Psoas muscle (tissue), 7 donors: ENCODE measurements at regions not wholly inside any gene's neighbourhood (a gene's known extent, or its start where the extent isn't known, plus 50 kb on each side); places are given as distances from the start of the nearest gene placed in this dataset.

ENCODE experiments used
- ATAC-seq, 4 donors: fragments of 200-7000 bp; cut with Tn5 transposase; one replicate each; pipeline ENCODE4 v1.9.1; 2020; ENCODE audit warnings: moderate library complexity in 3 of 4, mild to moderate bottlenecking in 2 of 4
- DNase-seq, 2 donors: peaks; one replicate each; pipeline ENCODE4 v3.0.0-alpha.2; 2020
- H3K27ac ChIP-seq: fragments of 200-600 bp; one replicate; pipeline ENCODE4 v1.8.0; 2022
- H3K27me3 ChIP-seq, 3 donors: fragments of 200-600 bp in 1 of 3; one replicate each; pipeline versions ENCODE4 v1.6.1 to v1.8.0; 2013 to 2022; ENCODE audit warnings: low read length in 2 of 3, mild to moderate bottlenecking in 2 of 3, moderate library complexity in 1 of 3; ENCODE audit not compliant: insufficient read depth in 3 of 3
- H3K36me3 ChIP-seq, 2 donors: fragments of 200-600 bp in 1 of 2; one replicate each; pipeline versions ENCODE4 v1.6.1 to v1.8.0; 2013 to 2022; ENCODE audit warnings: low read depth in 1 of 2, mild to moderate bottlenecking in 1 of 2, moderate library complexity in 1 of 2; ENCODE audit not compliant: insufficient read depth in 1 of 2
- H3K4me1 ChIP-seq: fragments of 200-600 bp; one replicate; pipeline ENCODE4 v1.8.0; 2022
- H3K4me3 ChIP-seq: fragments of 200-600 bp; one replicate; pipeline ENCODE4 v1.8.0; 2022; ENCODE audit warnings: mild to moderate bottlenecking
- H3K9me3 ChIP-seq: fragments of 200-600 bp; one replicate; pipeline ENCODE4 v1.8.0; 2022
- WGBS, 3 donors: extraction: QIAGEN DNeasy Blood & Tissue Kit; methylation state at CpG; one replicate each; pipeline versions ENCODE4 v1.1.6 to v1.1.7; 2013; 5-methylcytosine and 5-hydroxymethylcytosine counted together
- intact Hi-C, 2 donors: fragments of 100-400 bp; cut with DNase I; formaldehyde crosslinking; loops; one replicate each; pipeline versions ENCODE4 v1.11.0 to v1.14.2; 2022
- TF ChIP-seq, protein P1 (sequence below): fragments of 200-600 bp; IDR thresholded peaks from one replicate; pipeline ENCODE4 v1.8.0; 2022; ENCODE audit warnings: antibody characterized with exemption
- donor health status: healthy with polysubstance abuse.
- donor health status: DM: no; HTN: no; CAD: no; lungs with moderate emphysema.
- donor health status: Bipolar disorder and iron deficiency.
- donor health status: healthy.
- donor health status: DM: yes; HTN: yes; CAD: no.
- donor health status: DM: no; HTN: no; CAD: no.
- donor health status: DM: yes; HTN: yes; CAD: no.

DNA sequence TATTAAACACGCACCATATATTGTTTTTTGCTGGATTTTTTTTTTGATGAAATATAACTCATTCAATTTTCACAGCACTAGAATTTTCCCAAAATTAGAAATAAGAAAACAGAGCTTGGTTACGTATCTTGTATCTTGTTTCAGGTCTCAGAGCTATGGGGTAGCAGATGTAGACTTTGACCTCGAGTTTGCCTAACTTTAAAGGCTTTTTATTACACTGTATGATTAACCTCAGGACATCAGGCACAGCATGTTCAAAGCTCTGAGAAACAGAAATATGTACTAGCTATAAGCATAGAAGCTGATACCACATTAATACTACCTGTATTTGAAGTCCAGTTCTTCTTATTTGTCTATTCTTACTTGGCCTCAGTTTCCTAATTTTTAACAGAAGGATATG is 171.9 kb upstream of the KITLG start:
- TF ChIP-seq, protein P1, sequence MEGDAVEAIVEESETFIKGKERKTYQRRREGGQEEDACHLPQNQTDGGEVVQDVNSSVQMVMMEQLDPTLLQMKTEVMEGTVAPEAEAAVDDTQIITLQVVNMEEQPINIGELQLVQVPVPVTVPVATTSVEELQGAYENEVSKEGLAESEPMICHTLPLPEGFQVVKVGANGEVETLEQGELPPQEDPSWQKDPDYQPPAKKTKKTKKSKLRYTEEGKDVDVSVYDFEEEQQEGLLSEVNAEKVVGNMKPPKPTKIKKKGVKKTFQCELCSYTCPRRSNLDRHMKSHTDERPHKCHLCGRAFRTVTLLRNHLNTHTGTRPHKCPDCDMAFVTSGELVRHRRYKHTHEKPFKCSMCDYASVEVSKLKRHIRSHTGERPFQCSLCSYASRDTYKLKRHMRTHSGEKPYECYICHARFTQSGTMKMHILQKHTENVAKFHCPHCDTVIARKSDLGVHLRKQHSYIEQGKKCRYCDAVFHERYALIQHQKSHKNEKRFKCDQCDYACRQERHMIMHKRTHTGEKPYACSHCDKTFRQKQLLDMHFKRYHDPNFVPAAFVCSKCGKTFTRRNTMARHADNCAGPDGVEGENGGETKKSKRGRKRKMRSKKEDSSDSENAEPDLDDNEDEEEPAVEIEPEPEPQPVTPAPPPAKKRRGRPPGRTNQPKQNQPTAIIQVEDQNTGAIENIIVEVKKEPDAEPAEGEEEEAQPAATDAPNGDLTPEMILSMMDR = no peak
- intact Hi-C loops = no loop called here

DNA sequence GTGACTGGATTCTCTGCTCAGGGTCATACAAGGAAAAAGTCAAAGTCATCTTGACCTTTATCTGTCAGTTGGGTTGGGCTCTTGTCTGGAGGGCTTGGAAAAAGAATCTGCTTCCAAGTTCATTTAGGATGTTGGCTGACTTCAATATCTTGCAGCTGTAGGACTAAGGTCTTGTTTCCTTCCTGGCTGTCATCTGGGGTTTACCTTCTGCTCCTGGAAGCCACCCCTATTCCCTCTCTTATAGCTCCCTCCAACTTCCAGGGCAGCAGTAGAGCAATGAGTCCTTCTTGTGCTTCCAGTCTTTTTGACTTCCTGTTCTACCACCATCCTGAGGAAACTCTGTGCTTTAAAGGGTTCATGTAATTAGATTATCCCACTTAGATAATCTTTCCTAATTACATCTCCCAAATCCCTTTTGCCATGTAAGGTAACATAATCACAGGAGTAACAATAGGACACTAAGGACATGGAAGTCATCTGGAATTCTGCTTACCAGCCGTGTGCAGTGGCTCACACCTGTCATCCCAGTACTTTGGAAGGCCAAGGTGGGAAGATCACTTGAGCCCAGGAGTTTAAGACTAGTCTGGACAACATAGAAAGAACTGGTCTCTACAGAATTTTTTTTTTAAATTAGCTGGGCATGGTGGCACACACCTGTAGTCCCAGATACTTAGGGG is 170.7 kb upstream of the KITLG start:
- Histone ChIP-seq H3K36me3 (no peaks in the 10 kb centered on the region), H3K4me1 (peaks cover 3% of the 10 kb centered on the region), H3K9me3 (no peaks in the 10 kb centered on the region), H3K4me3 (no peak overlapping the region), H3K27me3 (no peaks in the 10 kb centered on the region), H3K27ac (no peak overlapping the region)
- no peak for ATAC-seq
- TF ChIP-seq, protein P1 = no peak
- 43 to 71% (median 48%) methylated on average over 1 of the region's 1 CpG for WGBS, 3 donors
- intact Hi-C loops = no loop called here
- no peak for DNase-seq

More for the DNA sequence above, 171.9 kb upstream of the KITLG start:
- no peak for ATAC-seq
- Histone ChIP-seq H3K27me3 (no peaks in the 10 kb centered on the region), H3K9me3 (no peaks in the 10 kb centered on the region), H3K4me3 (no peak overlapping the region), H3K36me3 (no peaks in the 10 kb centered on the region), H3K27ac (no peak overlapping the region), H3K4me1 (peaks cover 5% of the 10 kb centered on the region)
- 71 to 76% (median 73%) methylated on average over 3 of the region's 3 CpGs for WGBS, 3 donors
- no peak for DNase-seq

DNA sequence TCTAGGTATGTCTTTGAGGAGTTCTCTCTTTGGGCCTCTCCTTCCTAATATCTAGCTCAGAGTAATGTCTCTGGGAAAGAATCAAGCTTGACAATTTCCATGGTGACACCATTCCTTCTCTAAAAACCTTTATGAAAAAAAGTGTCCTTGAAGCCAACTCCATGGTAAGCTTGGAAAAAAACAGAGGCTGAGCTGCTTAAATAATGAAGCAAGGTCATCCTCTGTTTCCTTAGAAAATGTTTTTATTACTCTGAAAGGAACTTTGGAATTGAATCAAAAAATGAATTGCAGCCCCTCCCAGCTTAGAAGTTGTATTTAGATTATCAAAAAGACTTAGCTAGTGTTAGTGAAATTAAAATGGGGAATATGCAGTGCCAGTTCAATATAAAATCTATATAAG is 166.1 kb upstream of the KITLG start:
- no peak overlapping the region for H3K27ac ChIP-seq
- ATAC-seq = no peak

DNA sequence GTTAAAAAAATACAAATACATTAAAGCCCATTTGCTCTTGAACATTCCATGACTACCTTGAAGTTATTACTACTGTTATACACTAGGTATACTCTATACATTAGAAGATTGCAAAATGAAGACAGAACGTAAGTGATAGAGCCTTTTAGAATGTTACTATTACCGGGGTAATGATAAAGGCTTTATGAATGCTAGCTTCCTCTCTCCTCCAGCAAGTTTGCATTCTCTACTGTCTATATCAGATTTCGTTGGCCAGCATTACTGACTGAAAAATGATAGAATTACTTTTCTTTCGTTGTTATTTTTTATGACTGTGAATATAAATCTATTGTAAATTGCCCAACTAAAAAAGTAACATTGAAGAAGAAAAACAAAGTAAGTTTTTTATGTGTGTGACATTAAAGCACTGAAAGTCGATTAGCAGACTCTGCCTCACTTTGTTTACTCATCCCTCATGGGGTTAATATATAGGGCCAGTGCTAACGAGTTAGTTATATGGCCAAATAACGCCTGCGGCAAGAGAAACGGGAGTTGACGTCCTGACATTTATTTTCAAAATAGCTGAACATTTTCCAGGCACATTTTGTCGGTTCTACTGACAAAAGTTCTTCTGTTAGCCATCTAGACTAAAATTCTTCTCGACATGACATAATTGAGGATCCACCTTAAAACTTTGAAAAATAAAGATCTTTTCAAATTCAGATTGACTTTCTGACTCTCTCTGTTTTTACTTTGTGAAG is 163.8 kb upstream of the KITLG start:
- intact Hi-C loops = no loop called here
- Histone ChIP-seq H3K9me3 (no peaks in the 10 kb centered on the region), H3K27me3 (no peaks in the 10 kb centered on the region), H3K27ac (no peak overlapping the region), H3K4me3 (no peak overlapping the region), H3K4me1 (no peaks in the 10 kb centered on the region), H3K36me3 (no peaks in the 10 kb centered on the region)
- DNase-seq (no peak), ATAC-seq (no peak)
- 44 to 57% (median 47%) methylated on average over 12 of the region's 12 CpGs for WGBS, 3 donors
- TF ChIP-seq, protein P1 = no peak

More for the DNA sequence above, 166.1 kb upstream of the KITLG start:
- H3K9me3 ChIP-seq = no peaks in the 10 kb centered on the region
- DNase-seq = no peak
- TF ChIP-seq, protein P1 = no peak
- no peak overlapping the region for H3K4me3 ChIP-seq
- H3K27me3 ChIP-seq = no peaks in the 10 kb centered on the region
- no peaks in the 10 kb centered on the region for H3K36me3 ChIP-seq
- no peaks in the 10 kb centered on the region for H3K4me1 ChIP-seq
- intact Hi-C loops = no loop called here
